GM23338 (cell line): ENCODE measurements at regions not wholly inside any gene's neighbourhood (a gene's known extent, or its start where the extent isn't known, plus 50 kb on each side); places are given as distances from the start of the nearest gene placed in this dataset.

Experiments used
- ATAC-seq: fragments of 200-7000 bp; cut with Tn5 transposase; 3 replicates; pipeline ENCODE4 v1.9.1; 2020
- DNase-seq: peaks from one replicate; pipeline ENCODE4 v3.0.0-alpha.2; 2015; ENCODE audit warnings: low spot score
- H2AFZ ChIP-seq: fragments of 200-600 bp; sonication (generic); 2 replicates; pipeline ENCODE4 v1.8.0; 2016; ENCODE audit warnings: antibody characterized with exemption, mild to moderate bottlenecking, moderate library complexity
- H3F3A ChIP-seq: fragments of 200-600 bp; sonication (generic); replicated peaks from 2 replicates; pipeline ENCODE4 v1.8.0; 2017; ENCODE audit warnings: antibody characterized with exemption, mixed run types, low read depth
- H3K27ac ChIP-seq: fragments of 200-600 bp; sonication (generic); 2 replicates; pipeline ENCODE4 v1.6.1; 2016; ENCODE audit warnings: low read depth
- H3K27me3 ChIP-seq: fragments of 200-600 bp; sonication (generic); 2 replicates; pipeline ENCODE4 v1.8.0; 2016; ENCODE audit warnings: mild to moderate bottlenecking, mixed run types, moderate library complexity; ENCODE audit not compliant: insufficient read depth
- H3K36me3 ChIP-seq: fragments of 200-600 bp; sonication (generic); 2 replicates; pipeline ENCODE4 v1.8.0; 2016; ENCODE audit warnings: mild to moderate bottlenecking; ENCODE audit not compliant: insufficient read depth
- H3K4me1 ChIP-seq: fragments of 200-600 bp; sonication (generic); 2 replicates; pipeline ENCODE4 v1.8.0; 2016; ENCODE audit warnings: mild to moderate bottlenecking, moderate library complexity; ENCODE audit not compliant: insufficient read depth
- H3K4me2 ChIP-seq: fragments of 200-600 bp; sonication (generic); 2 replicates; pipeline ENCODE4 v1.7.1; 2017; ENCODE audit warnings: mixed run types
- H3K4me3 ChIP-seq: fragments of 200-600 bp; sonication (generic); 2 replicates; pipeline ENCODE4 v1.6.1; 2016; ENCODE audit warnings: mixed run types
- H3K79me2 ChIP-seq: fragments of 200-600 bp; sonication (generic); replicated peaks from 2 replicates; pipeline ENCODE4 v1.8.0; 2017; ENCODE audit warnings: mild to moderate bottlenecking; ENCODE audit not compliant: insufficient read depth
- H3K9me2 ChIP-seq: fragments of 200-600 bp; sonication (generic); 2 replicates; pipeline ENCODE4 v1.8.0; 2017; ENCODE audit not compliant: insufficient read depth
- H4K20me1 ChIP-seq: fragments of 200-600 bp; sonication (generic); replicated peaks from 2 replicates; pipeline ENCODE4 v1.8.0; 2017; ENCODE audit warnings: mild to moderate bottlenecking; ENCODE audit not compliant: insufficient read depth
- H3K27ac Mint-ChIP-seq: 2 replicates; pipeline ENCODE4 v1.8.0; 2020; ENCODE audit warnings: inconsistent platforms, mild to moderate bottlenecking, moderate library complexity, mixed read lengths
- H3K27me3 Mint-ChIP-seq: 3 replicates; pipeline ENCODE4 v1.8.0; 2022; ENCODE audit warnings: low read depth, mild to moderate bottlenecking, moderate library complexity, mixed read lengths, inconsistent platforms; ENCODE audit not compliant: insufficient read depth, poor library complexity
- H3K36me3 Mint-ChIP-seq: 3 replicates; pipeline ENCODE4 v1.8.0; 2021; ENCODE audit warnings: low read depth, mild to moderate bottlenecking, inconsistent platforms, moderate library complexity, mixed read lengths
- H3K4me1 Mint-ChIP-seq: 3 replicates; pipeline ENCODE4 v1.8.0; 2020; ENCODE audit warnings: mild to moderate bottlenecking, inconsistent platforms, mixed read lengths
- H3K4me3 Mint-ChIP-seq: 3 replicates; pipeline ENCODE4 v1.8.0; 2021; ENCODE audit warnings: moderate library complexity, mild to moderate bottlenecking, inconsistent platforms, mixed read lengths
- H3K9me3 Mint-ChIP-seq: 3 replicates; pipeline ENCODE4 v1.8.0; 2020; ENCODE audit warnings: moderate library complexity, mild to moderate bottlenecking, inconsistent platforms, mixed read lengths
- CREB1 ChIP-seq: fragments of 250-450 bp; sonication (Bioruptor Pico); IDR thresholded peaks from 2 replicates; pipeline ENCODE4 v1.5.0; 2020; ENCODE audit warnings: low read depth, mild to moderate bottlenecking, moderate library complexity
- EZH2 ChIP-seq: fragments of 200-600 bp; sonication (generic); IDR thresholded peaks from one replicate; pipeline ENCODE4 v1.8.0; 2017; ENCODE audit warnings: antibody characterized with exemption, mild to moderate bottlenecking, low read depth; ENCODE audit not compliant: unreplicated experiment
- EZH2phosphoT487 ChIP-seq: fragments of 200-600 bp; sonication (generic); IDR thresholded peaks from one replicate; pipeline ENCODE4 v1.8.1; 2018; ENCODE audit warnings: antibody characterized with exemption; ENCODE audit not compliant: unreplicated experiment
- JUNB ChIP-seq: IDR thresholded peaks from one replicate; pipeline ENCODE4 v1.6.1; 2016; ENCODE audit warnings: antibody characterized with exemption; ENCODE audit not compliant: unreplicated experiment
- NANOG ChIP-seq: IDR thresholded peaks from 2 replicates; pipeline ENCODE4 v1.6.1; 2016; ENCODE audit warnings: antibody characterized with exemption, borderline replicate concordance
- POLR2AphosphoS5 ChIP-seq: IDR thresholded peaks from 2 replicates; pipeline ENCODE4 v1.6.1; 2016; ENCODE audit warnings: antibody characterized with exemption, low read depth
- STAT1 ChIP-seq: IDR thresholded peaks from one replicate; pipeline ENCODE4 v1.6.1; 2016; ENCODE audit warnings: antibody characterized with exemption; ENCODE audit not compliant: unreplicated experiment
- ZNF114 ChIP-seq: fragments of 250-450 bp; sonication (Bioruptor Pico); IDR thresholded peaks from 2 replicates; pipeline ENCODE4 v1.5.0; 2020; ENCODE audit warnings: mild to moderate bottlenecking, moderate library complexity
- ZNF331 ChIP-seq: fragments of 250-450 bp; sonication (Bioruptor Pico); IDR thresholded peaks from 2 replicates; pipeline ENCODE4 v1.5.0; 2020; ENCODE audit warnings: low read depth, mild to moderate bottlenecking, moderate library complexity
- TF ChIP-seq, protein P1 (sequence below), 2 experiments: fragments of 200-600 bp in 1 of 2; sonication (generic) in 1 of 2; conservative IDR thresholded peaks; 2 replicates each; pipeline versions ENCODE4 v1.5.1 to v1.6.1; 2016 to 2017; ENCODE audit warnings: antibody characterized with exemption in 2 of 2, low read depth in 2 of 2, mild to moderate bottlenecking in 2 of 2, moderate library complexity in 1 of 2
- TF ChIP-seq, protein P2 (sequence below): IDR thresholded peaks from one replicate; pipeline ENCODE4 v1.6.1; 2018; ENCODE audit warnings: antibody characterized with exemption; ENCODE audit not compliant: unreplicated experiment
- TF ChIP-seq, protein P3 (sequence below): fragments of 250-450 bp; sonication (Bioruptor Pico); IDR thresholded peaks from 2 replicates; pipeline ENCODE4 v1.5.0; 2020; ENCODE audit warnings: mild to moderate bottlenecking, moderate library complexity
- TF ChIP-seq, protein P4 (sequence below): IDR thresholded peaks from 2 replicates; pipeline ENCODE4 v1.6.1; 2016; ENCODE audit warnings: antibody characterized with exemption

DNA sequence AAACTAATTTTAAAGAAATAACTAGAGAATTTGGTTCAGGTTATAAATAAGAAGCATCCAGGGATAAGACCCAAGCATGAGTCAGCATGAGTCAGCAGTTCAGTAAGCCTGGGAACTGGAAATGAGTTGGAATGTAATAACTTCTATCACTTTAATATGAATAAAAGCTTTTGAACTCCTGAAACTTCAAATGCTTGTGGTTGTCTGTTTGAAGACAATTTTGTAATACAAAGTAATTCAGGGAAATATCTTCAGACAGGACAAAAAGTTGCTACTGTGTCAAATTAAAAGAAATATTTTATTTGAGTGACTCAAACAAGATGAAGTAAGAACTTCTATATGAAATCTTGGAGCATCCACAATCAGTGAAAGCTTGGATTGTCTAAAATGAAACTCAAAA is 331.2 kb upstream of the DAB2 start:
- Histone ChIP-seq H3K4me2 (no peak overlapping the region), H2AFZ (no peak overlapping the region), H4K20me1 (no peaks in the 10 kb centered on the region), H3K4me1 (no peaks in the 10 kb centered on the region), H3K27me3 (no peaks in the 10 kb centered on the region), H3K4me3 (no peak overlapping the region), H3K9me2 (no peaks in the 10 kb centered on the region), H3K27ac (no peak overlapping the region), H3F3A (no peaks in the 10 kb centered on the region), H3K79me2 (no peaks in the 10 kb centered on the region), H3K36me3 (no peaks in the 10 kb centered on the region)
- H3K4me3 Mint-ChIP-seq = no peak overlapping the region
- no peaks in the 10 kb centered on the region for H3K4me1 Mint-ChIP-seq
- H3K36me3 Mint-ChIP-seq = no peaks in the 10 kb centered on the region
- H3K27me3 Mint-ChIP-seq = no peaks in the 10 kb centered on the region
- no peak for ATAC-seq
- peak overlapping the region; percentile 65; the same call in 1 of the 2 replicates for H3K27ac Mint-ChIP-seq
- 0 out of 3 replicates have a peak, but pooled peaks cover 3% of the 10 kb centered on the region for H3K9me3 Mint-ChIP-seq
- TF ChIP-seq EZH2phosphoT487 (no peak), ZNF331 (CRISPR knock-in tag) (no peak), STAT1 (no peak), CREB1 (no peak), NANOG (no peak), ZNF114 (CRISPR knock-in tag) (no peak), POLR2AphosphoS5 (no peak), JUNB (no peak), EZH2 (no peak)
- TF ChIP-seq, protein P1, sequence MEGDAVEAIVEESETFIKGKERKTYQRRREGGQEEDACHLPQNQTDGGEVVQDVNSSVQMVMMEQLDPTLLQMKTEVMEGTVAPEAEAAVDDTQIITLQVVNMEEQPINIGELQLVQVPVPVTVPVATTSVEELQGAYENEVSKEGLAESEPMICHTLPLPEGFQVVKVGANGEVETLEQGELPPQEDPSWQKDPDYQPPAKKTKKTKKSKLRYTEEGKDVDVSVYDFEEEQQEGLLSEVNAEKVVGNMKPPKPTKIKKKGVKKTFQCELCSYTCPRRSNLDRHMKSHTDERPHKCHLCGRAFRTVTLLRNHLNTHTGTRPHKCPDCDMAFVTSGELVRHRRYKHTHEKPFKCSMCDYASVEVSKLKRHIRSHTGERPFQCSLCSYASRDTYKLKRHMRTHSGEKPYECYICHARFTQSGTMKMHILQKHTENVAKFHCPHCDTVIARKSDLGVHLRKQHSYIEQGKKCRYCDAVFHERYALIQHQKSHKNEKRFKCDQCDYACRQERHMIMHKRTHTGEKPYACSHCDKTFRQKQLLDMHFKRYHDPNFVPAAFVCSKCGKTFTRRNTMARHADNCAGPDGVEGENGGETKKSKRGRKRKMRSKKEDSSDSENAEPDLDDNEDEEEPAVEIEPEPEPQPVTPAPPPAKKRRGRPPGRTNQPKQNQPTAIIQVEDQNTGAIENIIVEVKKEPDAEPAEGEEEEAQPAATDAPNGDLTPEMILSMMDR (conservative IDR thresholded peaks at IDR 0.05; ENCODE audit: low read depth in 2 of 2) = no peak
- TF ChIP-seq, protein P2, sequence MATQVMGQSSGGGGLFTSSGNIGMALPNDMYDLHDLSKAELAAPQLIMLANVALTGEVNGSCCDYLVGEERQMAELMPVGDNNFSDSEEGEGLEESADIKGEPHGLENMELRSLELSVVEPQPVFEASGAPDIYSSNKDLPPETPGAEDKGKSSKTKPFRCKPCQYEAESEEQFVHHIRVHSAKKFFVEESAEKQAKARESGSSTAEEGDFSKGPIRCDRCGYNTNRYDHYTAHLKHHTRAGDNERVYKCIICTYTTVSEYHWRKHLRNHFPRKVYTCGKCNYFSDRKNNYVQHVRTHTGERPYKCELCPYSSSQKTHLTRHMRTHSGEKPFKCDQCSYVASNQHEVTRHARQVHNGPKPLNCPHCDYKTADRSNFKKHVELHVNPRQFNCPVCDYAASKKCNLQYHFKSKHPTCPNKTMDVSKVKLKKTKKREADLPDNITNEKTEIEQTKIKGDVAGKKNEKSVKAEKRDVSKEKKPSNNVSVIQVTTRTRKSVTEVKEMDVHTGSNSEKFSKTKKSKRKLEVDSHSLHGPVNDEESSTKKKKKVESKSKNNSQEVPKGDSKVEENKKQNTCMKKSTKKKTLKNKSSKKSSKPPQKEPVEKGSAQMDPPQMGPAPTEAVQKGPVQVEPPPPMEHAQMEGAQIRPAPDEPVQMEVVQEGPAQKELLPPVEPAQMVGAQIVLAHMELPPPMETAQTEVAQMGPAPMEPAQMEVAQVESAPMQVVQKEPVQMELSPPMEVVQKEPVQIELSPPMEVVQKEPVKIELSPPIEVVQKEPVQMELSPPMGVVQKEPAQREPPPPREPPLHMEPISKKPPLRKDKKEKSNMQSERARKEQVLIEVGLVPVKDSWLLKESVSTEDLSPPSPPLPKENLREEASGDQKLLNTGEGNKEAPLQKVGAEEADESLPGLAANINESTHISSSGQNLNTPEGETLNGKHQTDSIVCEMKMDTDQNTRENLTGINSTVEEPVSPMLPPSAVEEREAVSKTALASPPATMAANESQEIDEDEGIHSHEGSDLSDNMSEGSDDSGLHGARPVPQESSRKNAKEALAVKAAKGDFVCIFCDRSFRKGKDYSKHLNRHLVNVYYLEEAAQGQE = no peak
- TF ChIP-seq, protein P3, sequence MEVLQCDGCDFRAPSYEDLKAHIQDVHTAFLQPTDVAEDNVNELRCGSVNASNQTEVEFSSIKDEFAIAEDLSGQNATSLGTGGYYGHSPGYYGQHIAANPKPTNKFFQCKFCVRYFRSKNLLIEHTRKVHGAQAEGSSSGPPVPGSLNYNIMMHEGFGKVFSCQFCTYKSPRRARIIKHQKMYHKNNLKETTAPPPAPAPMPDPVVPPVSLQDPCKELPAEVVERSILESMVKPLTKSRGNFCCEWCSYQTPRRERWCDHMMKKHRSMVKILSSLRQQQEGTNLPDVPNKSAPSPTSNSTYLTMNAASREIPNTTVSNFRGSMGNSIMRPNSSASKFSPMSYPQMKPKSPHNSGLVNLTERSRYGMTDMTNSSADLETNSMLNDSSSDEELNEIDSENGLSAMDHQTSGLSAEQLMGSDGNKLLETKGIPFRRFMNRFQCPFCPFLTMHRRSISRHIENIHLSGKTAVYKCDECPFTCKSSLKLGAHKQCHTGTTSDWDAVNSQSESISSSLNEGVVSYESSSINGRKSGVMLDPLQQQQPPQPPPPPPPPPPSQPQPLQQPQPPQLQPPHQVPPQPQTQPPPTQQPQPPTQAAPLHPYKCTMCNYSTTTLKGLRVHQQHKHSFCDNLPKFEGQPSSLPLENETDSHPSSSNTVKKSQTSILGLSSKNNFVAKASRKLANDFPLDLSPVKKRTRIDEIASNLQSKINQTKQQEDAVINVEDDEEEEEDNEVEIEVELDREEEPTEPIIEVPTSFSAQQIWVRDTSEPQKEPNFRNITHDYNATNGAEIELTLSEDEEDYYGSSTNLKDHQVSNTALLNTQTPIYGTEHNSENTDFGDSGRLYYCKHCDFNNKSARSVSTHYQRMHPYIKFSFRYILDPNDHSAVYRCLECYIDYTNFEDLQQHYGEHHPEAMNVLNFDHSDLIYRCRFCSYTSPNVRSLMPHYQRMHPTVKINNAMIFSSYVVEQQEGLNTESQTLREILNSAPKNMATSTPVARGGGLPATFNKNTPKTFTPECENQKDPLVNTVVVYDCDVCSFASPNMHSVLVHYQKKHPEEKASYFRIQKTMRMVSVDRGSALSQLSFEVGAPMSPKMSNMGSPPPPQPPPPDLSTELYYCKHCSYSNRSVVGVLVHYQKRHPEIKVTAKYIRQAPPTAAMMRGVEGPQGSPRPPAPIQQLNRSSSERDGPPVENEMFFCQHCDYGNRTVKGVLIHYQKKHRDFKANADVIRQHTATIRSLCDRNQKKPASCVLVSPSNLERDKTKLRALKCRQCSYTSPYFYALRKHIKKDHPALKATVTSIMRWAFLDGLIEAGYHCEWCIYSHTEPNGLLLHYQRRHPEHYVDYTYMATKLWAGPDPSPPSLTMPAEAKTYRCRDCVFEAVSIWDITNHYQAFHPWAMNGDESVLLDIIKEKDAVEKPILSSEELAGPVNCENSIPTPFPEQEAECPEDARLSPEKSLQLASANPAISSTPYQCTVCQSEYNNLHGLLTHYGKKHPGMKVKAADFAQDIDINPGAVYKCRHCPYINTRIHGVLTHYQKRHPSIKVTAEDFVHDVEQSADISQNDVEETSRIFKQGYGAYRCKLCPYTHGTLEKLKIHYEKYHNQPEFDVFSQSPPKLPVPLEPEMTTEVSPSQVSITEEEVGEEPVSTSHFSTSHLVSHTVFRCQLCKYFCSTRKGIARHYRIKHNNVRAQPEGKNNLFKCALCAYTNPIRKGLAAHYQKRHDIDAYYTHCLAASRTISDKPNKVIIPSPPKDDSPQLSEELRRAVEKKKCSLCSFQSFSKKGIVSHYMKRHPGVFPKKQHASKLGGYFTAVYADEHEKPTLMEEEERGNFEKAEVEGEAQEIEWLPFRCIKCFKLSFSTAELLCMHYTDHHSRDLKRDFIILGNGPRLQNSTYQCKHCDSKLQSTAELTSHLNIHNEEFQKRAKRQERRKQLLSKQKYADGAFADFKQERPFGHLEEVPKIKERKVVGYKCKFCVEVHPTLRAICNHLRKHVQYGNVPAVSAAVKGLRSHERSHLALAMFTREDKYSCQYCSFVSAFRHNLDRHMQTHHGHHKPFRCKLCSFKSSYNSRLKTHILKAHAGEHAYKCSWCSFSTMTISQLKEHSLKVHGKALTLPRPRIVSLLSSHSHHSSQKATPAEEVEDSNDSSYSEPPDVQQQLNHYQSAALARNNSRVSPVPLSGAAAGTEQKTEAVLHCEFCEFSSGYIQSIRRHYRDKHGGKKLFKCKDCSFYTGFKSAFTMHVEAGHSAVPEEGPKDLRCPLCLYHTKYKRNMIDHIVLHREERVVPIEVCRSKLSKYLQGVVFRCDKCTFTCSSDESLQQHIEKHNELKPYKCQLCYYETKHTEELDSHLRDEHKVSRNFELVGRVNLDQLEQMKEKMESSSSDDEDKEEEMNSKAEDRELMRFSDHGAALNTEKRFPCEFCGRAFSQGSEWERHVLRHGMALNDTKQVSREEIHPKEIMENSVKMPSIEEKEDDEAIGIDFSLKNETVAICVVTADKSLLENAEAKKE (CRISPR knock-in tag) = no peak
- TF ChIP-seq, protein P4, sequence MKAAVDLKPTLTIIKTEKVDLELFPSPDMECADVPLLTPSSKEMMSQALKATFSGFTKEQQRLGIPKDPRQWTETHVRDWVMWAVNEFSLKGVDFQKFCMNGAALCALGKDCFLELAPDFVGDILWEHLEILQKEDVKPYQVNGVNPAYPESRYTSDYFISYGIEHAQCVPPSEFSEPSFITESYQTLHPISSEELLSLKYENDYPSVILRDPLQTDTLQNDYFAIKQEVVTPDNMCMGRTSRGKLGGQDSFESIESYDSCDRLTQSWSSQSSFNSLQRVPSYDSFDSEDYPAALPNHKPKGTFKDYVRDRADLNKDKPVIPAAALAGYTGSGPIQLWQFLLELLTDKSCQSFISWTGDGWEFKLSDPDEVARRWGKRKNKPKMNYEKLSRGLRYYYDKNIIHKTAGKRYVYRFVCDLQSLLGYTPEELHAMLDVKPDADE = no peak
- peak; percentile 21 for DNase-seq
